HG03342 (cell line): ENCODE measurements at regions not wholly inside any gene's neighbourhood (a gene's known extent, or its start where the extent isn't known, plus 50 kb on each side); places are given as distances from the start of the nearest gene placed in this dataset.

Experiments used
- ATAC-seq: cut with Tn5 transposase; IDR thresholded peaks from one replicate; pipeline ENCODE4 v1.9.1; 2021; ENCODE audit warnings: mild to moderate bottlenecking, moderate library complexity; ENCODE audit not compliant: unreplicated experiment

DNA sequence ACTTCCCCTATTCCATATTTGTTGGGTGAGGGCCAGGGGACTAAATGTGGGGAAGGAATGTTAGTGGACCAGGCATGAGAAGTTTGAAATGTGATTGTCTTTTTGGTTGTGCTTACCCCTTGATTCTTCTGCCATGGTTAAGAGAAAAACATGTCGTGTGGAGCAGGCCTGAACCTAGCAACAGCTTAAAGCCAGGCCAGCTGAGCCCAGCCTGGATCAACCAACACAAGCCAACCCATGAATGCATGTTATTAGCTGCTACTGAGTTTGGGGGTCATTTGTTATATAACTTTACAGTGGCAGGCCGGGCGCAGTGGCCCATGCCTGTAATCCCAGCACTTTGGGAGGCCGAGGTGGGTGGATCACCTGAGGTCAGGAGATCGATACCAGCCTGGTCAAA, 52.4 kb upstream of the TRIO start:
- ATAC-seq = no peak

DNA sequence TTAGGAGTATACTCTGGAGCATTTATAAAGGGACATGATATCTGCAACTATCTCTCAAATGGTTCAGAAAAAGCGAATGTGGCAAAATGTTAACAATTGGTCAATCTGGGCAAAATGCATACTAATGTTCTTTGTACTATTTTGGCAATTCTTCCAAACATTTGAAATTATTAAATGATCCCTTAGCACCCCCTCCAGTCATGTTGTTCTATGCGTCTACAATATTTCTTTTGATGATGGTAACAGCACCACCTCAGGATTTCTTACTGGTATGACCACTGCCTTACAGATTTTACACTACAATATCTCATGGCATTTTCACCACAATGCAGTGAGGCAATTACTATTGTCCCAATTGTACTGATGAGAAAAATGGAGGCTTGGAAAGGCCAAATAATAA, 52.9 kb upstream of the TRIO start:
- no peak for ATAC-seq

DNA sequence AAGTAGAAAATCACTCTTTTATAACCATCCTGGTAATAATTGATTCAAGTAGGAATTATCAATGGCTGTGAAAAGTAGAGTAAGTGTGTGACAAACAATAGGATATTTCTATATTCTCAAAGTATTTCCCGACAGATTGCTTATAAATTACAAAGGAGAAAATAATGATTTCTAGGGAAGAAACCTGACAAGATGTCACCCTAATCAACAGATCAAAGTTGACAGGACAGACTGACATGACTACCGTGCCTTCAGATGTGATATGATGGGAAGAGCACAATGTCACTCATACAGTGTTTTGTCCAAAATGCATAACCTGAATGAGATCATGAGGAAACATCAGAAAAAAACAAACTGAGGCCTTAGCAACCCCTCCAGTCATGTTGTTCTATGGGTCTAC, 53.9 kb upstream of the TRIO start:
- no peak for ATAC-seq

DNA sequence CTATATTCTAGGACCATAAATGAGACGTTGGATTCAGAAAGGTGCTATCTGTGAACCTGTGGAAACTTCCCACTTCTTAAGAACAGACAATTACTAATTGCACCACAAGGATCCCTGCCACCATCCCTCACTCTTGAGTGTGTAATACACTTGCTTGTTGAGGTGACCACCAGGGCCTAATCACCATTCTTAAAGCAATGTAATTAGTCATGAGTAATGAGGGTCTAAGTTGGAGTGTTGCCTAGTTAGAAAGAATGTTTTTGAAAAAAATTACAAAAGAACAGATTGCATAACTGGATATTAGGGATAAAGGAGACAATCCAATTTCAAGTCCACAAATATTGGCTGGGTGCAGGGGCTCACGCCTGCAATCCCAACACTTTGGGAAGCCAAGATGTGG, 56.9 kb upstream of the TRIO start:
- ATAC-seq = no peak

DNA sequence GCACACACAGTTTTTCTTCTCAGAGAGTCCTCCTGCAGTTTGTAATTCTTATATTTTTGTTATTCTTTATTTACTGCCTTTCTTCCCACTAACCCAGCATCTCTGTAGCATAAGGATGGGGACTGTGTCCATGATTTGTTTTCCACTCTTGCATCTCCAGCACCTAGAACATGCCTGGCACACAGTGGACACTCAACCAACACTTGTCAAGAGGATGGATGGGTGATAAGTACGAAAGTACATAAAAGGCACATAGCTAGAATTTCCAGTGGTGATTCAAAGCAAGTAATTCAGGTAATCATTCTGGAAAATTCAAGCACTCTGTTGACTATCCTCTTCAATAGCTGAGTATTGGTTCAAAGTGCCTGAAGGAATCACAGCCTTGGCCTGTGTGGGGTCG, 60.2 kb upstream of the TRIO start:
- no peak for ATAC-seq

DNA sequence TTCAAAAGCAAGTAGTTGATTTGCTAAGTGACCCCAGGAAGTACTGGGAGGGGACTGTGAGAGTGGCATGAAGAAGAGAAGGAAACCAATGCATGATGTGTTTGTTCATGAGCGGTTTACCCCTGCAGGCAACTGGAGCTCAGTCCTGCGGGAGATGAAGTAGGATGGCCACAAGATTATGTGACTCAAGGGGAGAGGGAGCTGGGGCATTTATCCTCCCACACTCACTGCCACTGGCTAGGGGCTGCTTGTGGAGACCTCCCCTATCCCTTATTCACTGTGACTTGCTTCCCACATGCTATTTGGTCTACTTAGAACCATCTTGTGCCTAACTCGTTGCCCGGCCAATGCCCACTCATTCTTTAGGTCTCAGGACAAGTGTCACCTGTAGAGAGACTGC, 60.6 kb upstream of the TRIO start:
- no peak for ATAC-seq

DNA sequence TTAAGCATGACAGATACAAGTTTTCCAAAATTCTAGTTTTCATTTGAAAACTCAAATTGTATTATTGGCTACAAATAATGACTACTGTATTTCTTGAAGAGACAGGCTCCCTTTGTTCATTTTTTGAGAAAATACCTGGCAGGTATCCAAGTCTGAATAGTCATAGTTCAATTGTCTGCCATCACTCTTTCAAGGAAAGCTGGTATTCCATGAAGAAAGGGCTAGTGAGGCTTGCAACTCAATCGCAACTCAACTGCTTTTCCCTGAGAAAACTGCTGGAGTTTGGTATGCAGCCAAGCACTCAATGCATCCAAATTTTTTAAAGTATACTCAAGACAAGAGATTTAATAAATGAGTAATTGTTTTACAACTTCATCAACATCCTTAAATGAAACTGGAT, 61.4 kb upstream of the TRIO start:
- no peak for ATAC-seq

DNA sequence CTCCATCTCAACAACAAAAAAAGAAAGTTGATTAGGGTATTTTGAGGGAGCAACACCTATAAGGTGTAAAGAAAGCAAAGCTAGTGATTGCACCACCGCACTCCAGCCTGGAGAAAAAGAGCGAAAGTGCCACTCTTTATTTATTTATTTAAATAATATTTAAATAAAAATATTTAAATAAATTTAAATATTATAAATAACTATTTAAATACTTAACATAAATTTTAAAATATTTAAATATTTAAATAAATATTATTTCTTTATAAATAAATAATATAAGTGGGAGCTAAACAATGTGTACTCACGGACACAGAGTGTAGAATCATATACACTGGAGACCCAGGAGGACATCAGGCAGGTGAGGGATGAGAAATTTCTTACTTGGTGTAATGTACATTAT, 64.4 kb upstream of the TRIO start:
- ATAC-seq = no peak

DNA sequence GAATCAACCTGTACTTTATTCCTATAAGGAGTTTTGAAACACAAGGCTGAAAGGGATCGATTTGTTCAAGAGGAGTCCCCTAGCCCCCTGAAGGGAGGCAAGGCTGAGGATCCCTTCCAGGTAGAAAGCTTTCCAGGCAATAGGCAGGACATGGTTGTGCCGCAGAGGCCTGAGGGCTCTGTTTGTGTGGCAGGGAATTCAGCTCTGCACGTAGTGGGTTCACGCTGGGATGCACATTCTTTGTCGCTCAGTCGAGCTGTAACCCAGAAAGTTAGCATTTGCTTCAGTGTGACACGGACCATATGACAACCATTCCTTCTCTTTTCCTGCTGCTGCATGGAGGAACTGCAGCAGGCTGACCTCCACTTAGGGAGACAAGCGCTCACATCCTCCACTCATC, 65.6 kb upstream of the TRIO start:
- ATAC-seq = no peak

DNA sequence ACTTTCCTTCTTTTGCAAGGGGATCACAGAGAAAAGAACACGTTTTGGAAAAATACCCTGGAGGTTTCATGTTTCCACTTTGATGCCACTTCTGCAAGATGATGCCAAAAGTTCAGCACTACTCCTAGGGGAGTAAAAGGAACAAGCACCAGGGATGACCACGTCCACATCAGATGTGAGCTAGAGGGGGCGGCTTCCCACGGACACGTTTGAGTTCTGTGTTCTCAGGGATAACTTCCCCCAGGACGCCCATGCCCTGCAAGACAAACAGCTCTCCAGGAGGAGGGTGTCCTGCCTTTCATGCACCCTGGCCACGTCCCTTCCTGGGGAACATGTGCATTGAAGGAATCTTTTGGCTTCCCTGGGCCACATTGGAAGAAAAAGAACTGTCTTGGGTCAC, 66.6 kb upstream of the TRIO start:
- ATAC-seq = no peak

DNA sequence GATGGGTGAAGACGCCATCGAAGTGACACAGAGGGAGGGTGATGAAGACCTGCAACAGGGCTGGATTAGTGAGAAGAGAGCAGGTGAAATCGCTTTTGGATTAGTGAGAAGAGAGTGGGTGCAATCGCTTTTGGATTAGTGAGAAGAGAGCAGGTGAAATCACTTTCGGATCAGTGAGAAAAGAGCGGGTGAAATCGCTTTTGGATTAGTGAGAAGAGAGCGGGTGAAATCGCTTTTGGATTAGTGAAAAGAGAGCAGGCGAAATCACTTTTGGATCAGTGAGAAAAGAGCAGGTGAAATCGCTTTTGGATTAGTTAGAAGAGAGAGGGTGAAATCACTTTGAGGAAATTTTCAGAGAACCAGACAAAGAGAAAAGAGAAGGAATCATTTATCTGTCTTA, 67.2 kb upstream of the TRIO start:
- no peak for ATAC-seq

DNA sequence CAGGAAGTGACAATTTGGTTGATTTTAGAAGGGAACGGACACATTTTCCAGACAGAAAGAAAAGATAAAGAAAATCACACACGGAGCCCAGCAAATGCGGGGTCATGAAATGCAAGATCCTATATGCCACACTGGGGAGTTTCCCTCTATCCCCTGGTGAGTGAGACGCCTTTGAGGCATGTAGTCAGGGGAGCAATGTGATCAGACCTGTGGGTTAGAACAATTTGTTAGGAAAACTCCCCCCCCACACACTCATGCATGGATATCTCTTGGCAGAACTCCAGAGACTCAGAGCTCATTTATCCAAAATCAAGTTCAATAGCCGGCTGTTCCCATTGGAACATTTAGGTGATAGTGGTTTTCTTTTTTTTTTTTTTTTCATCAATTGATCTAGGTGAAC, 71.7 kb upstream of the TRIO start:
- ATAC-seq = no peak

DNA sequence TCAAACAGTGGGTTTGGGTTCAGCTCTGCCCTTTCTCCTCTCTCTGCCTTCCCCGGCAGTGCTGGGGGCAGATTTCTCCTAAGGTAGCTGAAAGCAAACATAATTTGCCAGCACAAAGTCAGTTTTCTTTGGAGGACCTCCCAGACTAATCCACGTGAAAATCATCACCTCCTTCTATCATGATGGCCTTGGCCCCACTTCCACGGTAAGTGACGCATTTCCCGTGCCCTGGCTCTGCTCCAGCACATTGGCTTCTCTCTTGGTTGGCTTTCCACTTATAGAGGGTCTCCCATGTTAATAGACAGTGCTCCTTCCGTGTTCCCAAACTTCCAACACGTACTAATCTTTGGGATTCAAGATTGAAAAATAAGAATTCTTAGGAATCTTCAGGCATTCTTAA, 74.1 kb upstream of the TRIO start:
- no peak for ATAC-seq

DNA sequence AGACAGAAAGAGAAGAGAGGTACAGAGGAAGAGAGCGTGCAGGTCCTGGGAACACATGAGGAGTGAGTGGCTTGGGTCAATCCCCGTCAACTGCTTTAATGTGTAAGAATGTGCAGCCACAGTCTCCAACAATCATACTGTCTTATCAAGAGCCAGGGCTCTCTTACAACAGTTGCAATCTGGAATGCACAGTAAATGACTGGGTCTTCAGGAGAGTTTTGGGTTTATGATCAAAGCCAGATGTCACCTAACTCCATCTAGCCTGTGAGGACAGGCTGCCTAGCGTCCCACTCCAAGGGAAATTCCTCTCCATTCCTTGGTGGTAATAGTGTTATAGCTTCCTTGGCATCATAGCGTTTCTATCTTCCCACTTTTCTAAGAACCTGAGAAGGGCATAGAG, 75.0 kb upstream of the TRIO start:
- ATAC-seq = no peak

DNA sequence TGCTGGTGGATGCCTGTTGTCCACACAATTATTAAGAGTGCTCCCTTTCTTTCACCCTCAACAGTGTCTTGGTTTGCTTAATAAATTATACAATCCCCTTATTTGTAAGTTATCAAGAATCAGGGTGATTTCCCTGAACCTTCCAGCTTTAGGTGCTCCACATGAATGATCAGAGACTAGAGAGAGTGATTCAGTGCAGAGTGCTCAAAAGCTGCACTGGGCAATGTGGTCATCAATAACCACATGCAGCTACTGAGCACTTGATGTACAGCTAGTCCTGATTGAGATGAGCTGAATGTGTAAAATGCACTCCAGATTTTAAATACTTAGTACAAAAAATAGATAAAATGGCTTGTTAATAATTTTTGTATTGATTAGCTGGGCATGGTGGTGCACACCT, 76.8 kb upstream of the TRIO start:
- ATAC-seq = no peak

DNA sequence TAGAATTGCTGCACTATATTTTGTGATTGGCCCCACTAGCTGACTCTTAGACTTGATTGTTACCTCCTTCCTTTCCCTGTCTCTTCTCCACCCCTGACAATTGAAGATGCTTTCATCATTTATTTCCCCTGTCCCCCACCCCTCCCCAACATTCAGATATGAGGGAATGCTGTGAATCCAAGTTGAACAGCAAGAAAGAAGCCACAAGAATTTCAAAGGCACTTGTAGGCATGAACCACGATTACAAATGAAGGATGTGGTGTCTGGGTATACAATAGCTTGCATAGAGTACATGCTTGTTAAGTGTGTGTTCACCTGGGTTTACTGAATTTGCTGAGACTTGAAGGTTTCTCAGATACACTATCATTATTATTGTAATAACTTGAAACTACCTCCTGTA, 78.3 kb upstream of the TRIO start:
- ATAC-seq = no peak

DNA sequence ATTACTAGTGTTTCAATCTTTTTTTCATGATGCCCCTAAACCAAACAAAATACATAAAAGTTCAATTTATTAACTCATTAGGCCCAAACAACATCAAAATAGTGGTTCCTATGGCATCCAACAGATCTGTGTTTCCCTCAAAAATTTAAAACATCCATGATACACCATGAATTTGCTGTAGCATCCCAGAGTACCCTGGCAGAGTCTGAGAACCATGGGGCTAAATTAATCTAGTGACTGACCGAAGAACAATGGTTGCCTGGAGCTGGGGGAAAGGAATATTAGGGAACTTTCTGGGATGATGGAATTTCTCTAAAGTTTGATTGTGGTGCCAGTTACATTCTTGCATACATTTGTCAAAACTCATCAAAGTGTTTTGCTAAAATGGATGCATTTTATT, 79.5 kb upstream of the TRIO start:
- no peak for ATAC-seq

DNA sequence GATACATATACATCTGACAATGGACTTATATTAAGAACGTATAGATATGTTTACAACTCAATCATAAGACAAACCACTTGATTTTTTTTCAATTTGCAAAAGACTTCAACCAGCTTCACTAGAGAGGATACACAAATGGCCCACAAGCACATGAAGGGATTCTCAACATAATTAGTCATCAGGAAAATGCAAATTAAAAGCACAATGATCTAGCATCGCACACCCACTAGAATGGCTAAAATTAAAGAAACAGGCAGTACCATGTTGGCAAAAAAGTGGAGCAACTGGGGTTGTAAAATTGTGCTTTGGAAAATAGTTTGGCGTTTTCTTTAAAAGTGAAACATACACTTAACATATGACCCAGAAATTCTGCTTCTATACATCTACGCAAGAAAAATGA, 80.0 kb upstream of the TRIO start:
- no peak for ATAC-seq

DNA sequence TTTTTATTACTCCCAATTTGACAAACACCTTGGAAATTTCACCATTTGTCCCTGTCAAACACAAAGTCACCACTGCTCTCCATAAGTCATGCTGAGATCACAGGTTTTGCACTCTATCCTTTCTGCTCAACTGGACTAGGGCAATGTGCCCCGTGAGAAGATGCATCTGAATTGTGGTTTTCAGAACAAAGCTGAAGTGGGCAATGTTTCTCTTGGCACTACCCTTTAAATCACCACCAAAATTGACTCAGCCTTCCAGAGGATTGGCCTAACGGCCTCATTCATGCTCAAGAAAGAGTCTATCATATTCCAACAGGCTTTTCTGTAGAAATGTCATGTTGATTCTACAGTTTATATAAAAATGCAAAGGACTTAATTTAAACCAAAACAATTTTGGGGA, 81.0 kb upstream of the TRIO start:
- ATAC-seq = no peak

DNA sequence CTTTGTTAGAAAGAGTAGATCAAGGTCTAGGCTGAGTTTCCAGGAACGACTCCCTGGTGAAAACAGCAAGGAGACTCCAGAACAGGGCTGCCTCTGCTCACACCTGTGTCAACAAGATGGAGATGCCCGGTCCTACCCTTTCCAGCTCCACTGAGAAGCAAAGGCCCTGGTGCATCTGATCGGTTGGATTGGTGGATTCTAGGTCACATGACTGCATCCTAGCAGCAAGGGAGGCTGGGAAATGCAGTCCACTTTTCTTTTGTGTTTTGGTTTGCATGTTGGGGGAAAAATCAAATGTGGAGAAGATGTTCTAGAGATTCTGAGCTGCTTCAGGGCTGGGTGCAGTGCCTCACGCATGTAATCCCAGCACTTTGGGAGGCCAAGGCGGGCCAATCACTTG, 82.0 kb upstream of the TRIO start:
- ATAC-seq = no peak

DNA sequence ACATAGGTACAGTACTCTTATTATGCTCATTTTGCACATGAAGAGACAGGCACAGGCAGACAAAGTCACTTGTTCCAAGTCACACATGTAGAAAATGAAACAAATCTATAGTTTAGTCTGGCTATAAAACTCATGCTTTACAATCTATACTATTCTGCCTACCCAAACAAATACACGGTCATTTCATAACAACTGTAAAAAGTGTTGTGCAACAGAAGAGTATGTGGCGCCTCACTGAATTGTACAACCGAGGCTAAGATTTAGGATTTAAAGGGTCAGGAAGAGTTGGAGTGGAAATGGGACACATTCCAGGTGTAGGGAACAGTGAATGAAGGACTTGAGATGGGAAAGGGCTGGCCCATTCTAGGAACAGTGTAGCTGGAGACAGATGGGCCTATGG, 82.9 kb upstream of the TRIO start:
- no peak for ATAC-seq

DNA sequence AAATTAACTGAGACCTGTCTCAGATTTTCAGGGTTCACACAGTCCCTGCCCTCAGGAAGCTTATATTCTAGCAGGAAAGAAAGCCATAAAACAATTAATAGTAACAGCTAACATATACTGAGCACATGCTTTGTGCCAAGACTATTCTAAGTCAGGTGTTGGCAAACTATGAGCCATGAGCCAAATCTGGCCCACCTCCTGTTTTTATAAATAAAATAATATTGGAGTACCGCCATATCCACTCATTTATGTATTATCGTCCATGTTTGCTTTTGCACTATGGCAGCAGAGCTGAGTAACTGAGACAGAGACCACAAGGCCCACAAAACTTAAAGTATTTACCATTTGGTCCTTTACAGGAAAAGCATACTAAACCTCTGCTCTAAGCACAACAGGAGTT, 83.3 kb upstream of the TRIO start:
- no peak for ATAC-seq

DNA sequence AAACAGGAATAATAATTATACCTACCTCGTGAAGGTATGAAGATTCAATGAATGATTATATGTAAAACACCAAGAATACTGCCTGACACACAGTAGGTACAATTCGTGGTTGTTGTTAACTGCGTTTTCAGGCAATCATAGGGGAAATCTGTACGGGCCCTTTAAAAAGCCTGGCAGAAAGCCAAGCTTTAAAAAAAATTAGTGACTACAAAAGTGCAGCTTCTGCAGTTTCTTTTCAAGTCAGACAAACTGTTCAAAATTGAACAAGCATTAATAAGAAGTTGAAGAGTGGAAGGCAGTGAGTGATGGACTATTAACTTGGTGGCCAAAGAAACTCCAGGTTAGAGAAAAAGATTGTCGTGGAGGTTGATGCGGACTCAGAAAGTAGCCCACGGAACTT, 85.9 kb upstream of the TRIO start:
- ATAC-seq = no peak

DNA sequence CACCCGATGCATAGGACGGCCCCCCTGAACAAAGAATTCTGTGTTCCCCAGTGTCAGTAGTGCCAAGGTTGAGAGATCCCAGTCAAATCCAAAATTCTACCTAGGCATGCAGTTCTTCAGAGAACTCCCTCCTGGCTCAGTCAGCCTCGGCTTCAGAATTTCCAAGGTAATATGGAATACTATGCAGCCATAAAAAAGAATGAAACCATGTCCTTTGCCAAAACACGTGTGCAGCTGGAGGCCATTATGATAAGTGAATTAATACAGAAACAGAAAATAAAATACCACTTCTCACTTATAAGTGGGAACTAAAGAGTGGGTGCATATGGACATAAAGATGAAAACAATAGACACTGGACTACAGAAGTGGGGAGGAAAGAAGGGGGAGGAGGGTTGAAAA, 87.1 kb upstream of the TRIO start:
- ATAC-seq = no peak
